OCI-LY1 (cell line): ENCODE measurements at regions not wholly inside any gene's neighbourhood (a gene's known extent, or its start where the extent isn't known, plus 50 kb on each side); places are given as distances from the start of the nearest gene placed in this dataset.

Source experiments
- CTCF ChIP-seq: fragments of 200-600 bp; sonication (generic), shearing (Covaris generic); IDR thresholded peaks from 2 replicates; pipeline ENCODE4 v1.5.1; 2017; ENCODE audit warnings: mild to moderate bottlenecking, antibody characterized with exemption, low read length, moderate library complexity, mixed read lengths
- EZH2 ChIP-seq: fragments of 200-600 bp; sonication (generic), shearing (Covaris generic); IDR thresholded peaks from 2 replicates; pipeline ENCODE4 v1.8.0; 2017; ENCODE audit warnings: borderline replicate concordance, mixed run types, mild to moderate bottlenecking, antibody characterized with exemption, low read length, moderate library complexity, mixed read lengths

GRCh38 chr7:130904792-130905191, 170.8 kb upstream of the KLF14 start:
- TF ChIP-seq CTCF (no peak), EZH2 (no peak)
